Cardiac fibroblast (primary cell): ENCODE measurements at regions not wholly inside any gene's neighbourhood (a gene's known extent, or its start where the extent isn't known, plus 50 kb on each side); places are given as distances from the start of the nearest gene placed in this dataset.

Experiments
- DNase-seq, 2 donors: peaks; one replicate each; pipeline versions ENCODE4 v3.0.0 to v3.0.0-alpha.2; 2010; ENCODE audit warnings: low read depth in 2 of 2
- H3K4me3 ChIP-seq, 2 donors: replicated peaks in 1 of 2; 1 replicate in 1 of 2; 2 replicates in 1 of 2; pipeline ENCODE4 v1.5.1; 2011; ENCODE audit warnings: low read depth in 2 of 2, low read length in 2 of 2, mild to moderate bottlenecking in 2 of 2, moderate library complexity in 1 of 2
- TF ChIP-seq, protein P1 (sequence below): IDR thresholded peaks from one replicate; pipeline ENCODE4 v1.5.1; 2011; ENCODE audit warnings: low read depth, mild to moderate bottlenecking, low read length, inconsistent platforms

GRCh38 chr2:146226077-146226476 lies 1618.8 kb upstream of the ACVR2A start:
- TF ChIP-seq, protein P1, sequence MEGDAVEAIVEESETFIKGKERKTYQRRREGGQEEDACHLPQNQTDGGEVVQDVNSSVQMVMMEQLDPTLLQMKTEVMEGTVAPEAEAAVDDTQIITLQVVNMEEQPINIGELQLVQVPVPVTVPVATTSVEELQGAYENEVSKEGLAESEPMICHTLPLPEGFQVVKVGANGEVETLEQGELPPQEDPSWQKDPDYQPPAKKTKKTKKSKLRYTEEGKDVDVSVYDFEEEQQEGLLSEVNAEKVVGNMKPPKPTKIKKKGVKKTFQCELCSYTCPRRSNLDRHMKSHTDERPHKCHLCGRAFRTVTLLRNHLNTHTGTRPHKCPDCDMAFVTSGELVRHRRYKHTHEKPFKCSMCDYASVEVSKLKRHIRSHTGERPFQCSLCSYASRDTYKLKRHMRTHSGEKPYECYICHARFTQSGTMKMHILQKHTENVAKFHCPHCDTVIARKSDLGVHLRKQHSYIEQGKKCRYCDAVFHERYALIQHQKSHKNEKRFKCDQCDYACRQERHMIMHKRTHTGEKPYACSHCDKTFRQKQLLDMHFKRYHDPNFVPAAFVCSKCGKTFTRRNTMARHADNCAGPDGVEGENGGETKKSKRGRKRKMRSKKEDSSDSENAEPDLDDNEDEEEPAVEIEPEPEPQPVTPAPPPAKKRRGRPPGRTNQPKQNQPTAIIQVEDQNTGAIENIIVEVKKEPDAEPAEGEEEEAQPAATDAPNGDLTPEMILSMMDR = no peak
- DNase-seq = no peak
- no peak overlapping the region for H3K4me3 ChIP-seq

DNA sequence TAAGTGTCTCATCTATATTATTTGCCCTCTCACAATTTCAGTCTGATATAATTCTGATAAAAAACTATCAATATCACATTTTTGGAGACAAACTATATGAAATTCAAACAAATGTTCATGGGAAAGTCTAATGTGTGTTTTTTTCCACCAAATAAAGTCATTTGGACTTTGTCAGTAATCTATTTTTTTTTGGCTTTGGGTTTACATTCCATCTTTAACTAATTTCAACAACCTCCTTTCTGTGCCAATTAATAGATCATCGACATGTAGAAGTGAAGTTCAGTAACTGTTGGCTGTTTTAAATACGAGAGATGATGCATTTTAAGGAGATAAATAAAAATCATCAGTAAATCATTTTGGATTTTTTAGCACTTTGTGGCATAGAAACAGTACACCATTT lies 1623.0 kb upstream of the ACVR2A start:
- TF ChIP-seq, protein P1 = no peak
- DNase-seq = no peak

DNA sequence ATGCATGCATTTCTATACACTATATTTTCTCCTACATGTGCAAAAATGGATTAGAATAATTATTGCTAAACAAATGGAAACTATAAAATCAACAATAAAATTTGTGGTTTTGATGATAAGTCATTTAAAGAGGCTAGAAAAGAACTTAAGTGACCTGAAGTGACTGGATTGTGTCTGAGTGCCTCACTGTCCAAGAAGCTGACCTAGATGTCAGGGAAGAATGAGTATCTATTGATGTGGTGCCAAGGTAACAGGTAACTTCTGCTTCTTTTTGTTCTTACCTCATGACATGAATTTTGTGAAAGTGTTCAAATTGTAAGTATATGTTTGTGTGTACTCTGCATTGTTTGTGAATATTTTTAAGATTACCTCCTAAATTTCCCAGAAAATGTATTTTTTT lies 1623.9 kb upstream of the ACVR2A start:
- TF ChIP-seq, protein P1 = no peak
- no peak overlapping the region for H3K4me3 ChIP-seq
- no peak for DNase-seq

More for the DNA sequence above, 1623.0 kb upstream of the ACVR2A start:
- no peak overlapping the region for H3K4me3 ChIP-seq

DNA sequence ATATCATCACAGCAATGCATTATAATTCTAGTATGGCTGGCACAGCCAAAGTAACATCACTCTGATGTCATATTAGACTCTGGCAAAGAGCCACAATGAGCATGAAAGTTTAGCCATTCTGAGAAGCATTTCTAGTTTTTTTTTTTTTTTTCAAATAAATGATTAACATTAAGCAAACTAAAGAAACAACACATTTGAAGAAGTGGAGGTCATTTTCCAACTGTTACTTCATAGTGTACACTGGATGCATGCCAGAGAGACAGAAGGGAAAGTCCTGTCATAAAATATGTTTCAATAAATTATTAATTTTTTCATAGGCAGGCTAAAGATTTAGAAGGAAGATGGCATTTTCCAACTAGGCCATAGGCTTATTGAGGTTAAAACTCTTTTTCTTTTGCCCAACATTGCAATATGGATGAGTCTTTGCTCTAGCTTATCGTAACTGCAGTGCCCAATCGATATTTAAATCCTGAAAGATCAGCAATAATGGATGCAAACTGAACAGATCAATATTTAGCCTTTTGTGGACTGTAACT lies 1630.4 kb upstream of the ACVR2A start:
- DNase-seq = peak in 1 of 2 donors; percentile 8
- H3K4me3 ChIP-seq = no peak overlapping the region
- TF ChIP-seq, protein P1 = no peak

DNA sequence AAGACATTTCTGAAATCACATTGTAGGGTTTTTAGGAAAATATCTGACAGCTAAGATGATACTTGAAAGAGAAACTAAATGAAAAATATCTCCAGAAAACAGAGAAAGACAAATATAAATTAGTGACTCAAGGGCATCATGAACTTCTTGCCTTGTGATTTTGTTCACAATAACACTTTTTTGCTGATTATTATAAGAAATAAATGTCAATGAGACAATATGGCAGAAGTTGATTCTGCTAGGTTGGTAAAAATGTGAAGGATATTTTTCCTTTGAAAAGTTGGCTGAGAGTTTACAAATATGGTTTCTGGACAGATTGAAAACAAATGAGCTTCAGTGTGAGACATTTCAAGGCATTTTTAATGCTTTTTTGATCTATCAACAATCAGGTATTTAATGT lies 1631.2 kb upstream of the ACVR2A start:
- TF ChIP-seq, protein P1 = no peak
- DNase-seq = no peak
- H3K4me3 ChIP-seq = no peak overlapping the region

DNA sequence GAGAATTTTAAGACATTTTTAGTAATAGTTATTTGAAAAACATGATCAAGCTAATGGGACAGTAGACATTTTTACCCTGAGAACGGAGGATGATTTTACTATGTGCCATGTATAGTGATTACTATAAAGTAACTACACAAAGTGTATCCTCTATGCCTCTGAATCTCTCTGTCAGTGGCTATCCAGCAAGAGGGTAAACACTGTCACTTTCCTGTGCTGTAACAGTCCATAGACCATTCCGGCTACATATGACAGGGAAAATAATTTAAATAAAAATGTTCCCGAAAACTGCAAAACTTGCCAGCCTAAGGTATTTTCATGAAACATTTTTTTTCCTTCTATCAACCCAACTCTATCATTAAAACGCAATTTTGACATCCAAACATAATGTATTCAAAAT lies 1632.2 kb upstream of the ACVR2A start:
- DNase-seq = no peak
- no peak overlapping the region for H3K4me3 ChIP-seq
- TF ChIP-seq, protein P1 = no peak

GRCh38 chr2:146209842-146210275 lies 1635.0 kb upstream of the ACVR2A start:
- TF ChIP-seq, protein P1 = no peak
- DNase-seq = no peak
- no peak overlapping the region for H3K4me3 ChIP-seq
